Keratinocyte (primary cell): ENCODE measurements at regions not wholly inside any gene's neighbourhood (a gene's known extent, or its start where the extent isn't known, plus 50 kb on each side); places are given as distances from the start of the nearest gene placed in this dataset.
"Not testable (repeated sequence)": the region's sequence is repeated elsewhere in the genome, so short reads cannot be mapped to it uniquely, and the experiment has no call there.

Source experiments
- CTCF ChIP-seq, 3 experiments: IDR thresholded peaks in 1 of 3; conservative IDR thresholded peaks in 1 of 3; optimal IDR thresholded peaks in 1 of 3; 2 replicates in 2 of 3; 3 replicates in 1 of 3; pipeline versions ENCODE3 to v1.5.1; 2011; ENCODE audit warnings: low read length in 3 of 3, mild to moderate bottlenecking in 3 of 3, moderate library complexity in 2 of 3, control low read depth in 1 of 3, inconsistent platforms in 1 of 3; ENCODE audit not compliant: insufficient read depth in 2 of 3; ENCODE audit errors: extremely low read depth in 1 of 3
- EZH2 ChIP-seq: IDR thresholded peaks from one replicate; pipeline ENCODE4 v1.6.1; 2012; ENCODE audit warnings: inconsistent platforms, mild to moderate bottlenecking, low read length, moderate library complexity

- TF ChIP-seq CTCF (optimal IDR thresholded peaks at IDR 0.05 in 1 of 3, IDR thresholded peaks at IDR 0.05 in 1 of 3, conservative IDR thresholded peaks at IDR 0.05 in 1 of 3; ENCODE audit: extremely low read depth in 1 of 3, insufficient read depth in 2 of 3, low read length in 3 of 3); EZH2: not testable (repeated sequence)
Measured at GRCh38 chr2:47690706-47691325, 92.1 kb upstream of the MSH6 start.
